Activated naive CD4-positive, alpha-beta T cell treated with Interleukin-2 at 50 U/mL for 16 hours (primary cell): ENCODE measurements at regions not wholly inside any gene's neighbourhood (a gene's known extent, or its start where the extent isn't known, plus 50 kb on each side); places are given as distances from the start of the nearest gene placed in this dataset.

Experiments
- DNase-seq: peaks from one replicate; pipeline ENCODE4 v3.0.0-alpha.2; 2020

DNA sequence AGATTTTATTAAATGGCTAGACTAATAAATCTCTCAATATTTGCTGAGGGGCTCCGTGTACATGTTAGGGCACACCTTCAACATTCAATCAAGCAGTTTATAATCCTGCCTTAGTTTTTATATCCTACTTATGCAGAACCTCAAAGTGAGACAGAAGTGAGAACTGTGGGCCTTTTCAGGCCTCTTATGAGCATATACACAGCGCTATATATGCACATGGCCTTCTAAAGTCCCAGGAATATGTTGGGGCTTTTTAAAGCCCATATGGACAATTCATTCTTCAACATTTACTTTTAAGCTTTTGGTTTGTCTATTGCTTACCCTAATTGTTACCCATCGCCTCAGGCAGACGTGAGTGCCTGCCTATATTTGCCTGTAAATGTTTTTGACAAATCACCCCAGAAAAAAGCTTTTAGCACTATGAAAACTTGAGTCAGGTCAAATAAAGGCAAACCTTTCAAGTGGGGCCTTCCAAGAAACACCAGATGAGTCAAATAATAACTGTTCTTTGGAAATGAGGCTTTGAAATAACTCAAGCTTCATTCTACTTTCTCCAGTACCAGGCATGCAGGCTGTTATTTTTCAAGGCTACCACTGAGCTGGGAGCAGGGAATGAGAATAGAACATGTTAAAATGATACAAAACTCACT, 58.2 kb downstream of the ESM1 start:
- DNase-seq = no peak

DNA sequence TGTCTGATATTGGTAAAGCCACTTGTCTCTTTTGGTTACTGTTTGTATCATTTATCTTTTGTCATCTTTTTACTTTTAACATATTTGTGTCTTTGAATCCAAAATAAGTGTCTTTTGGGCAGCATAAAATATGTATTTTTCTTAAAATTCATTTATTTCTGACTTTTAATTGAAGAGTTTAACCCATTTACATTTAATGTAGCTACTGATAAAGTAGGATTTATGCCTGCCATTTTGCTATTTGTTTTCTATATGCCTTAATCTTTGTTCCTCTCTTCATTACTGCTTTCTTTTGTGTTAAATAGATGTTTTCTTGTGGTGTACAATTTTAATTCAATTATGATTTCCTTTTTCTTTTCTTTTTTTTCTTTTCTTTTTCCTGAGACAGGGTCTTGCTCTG, 60.9 kb downstream of the ESM1 start:
- DNase-seq = no peak

DNA sequence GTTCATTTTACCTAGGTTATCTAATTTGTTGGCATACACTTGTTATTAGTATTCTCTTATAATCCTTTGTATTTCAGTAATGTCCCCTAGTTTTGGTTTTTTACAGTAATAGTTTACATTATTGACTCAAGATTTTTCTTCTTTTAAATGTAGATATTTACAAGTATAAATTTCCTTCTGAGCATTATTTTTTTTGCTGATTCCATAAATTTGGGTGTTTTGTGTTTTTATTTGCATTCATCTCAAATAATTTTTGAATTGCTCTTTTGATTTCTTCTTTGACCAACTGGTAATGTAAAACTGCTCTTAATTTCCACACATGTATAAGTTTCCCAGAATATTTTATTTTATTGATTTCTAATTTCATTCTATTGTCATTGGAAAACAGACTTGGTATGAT, 68.1 kb downstream of the ESM1 start:
- DNase-seq = no peak

DNA sequence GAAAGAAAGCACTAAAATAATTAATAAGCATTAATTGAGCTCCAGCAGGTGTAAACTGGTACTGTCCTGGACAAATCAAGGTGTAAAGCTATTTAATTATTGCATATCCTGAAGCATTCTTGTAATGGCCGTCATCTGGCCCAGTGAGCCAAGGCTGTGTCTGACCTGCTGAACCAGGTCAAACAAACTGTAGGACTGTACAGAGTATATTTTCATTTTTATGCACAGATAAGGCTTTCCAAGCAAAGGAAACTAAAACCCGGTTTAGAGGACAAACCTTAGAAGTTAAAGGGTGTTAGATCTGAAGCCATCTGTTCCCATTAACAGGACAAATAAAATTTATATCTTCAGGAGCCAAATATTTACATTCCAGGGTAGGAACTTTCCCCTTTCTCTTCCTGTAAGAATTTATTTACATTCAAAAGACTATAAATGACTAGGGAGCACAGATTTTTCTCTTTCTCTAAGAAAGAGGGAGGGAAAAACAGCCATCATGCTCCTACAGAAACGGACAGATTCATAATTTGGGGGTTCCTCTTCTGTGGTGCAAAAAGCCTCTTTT, 69.8 kb downstream of the ESM1 start:
- no peak for DNase-seq

DNA sequence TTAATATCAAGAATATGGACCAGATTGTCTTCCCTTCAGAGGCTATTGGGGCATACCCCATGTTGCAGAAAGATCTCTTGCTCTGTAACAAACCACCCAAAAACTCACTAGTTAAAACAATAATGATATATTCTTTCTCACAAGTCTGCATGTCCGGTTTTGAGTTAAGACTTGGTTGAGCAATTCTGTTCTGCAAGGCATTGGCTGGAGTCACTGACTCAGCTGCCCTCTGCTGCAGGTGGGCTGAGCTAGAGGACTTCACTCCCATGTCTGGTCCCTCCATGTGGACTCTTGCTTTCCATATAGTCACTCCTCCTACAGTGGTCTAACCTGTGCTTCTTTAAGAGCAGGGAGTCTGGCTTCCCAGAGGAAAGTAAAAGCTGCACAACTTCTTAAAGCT, 73.4 kb downstream of the ESM1 start:
- no peak for DNase-seq

DNA sequence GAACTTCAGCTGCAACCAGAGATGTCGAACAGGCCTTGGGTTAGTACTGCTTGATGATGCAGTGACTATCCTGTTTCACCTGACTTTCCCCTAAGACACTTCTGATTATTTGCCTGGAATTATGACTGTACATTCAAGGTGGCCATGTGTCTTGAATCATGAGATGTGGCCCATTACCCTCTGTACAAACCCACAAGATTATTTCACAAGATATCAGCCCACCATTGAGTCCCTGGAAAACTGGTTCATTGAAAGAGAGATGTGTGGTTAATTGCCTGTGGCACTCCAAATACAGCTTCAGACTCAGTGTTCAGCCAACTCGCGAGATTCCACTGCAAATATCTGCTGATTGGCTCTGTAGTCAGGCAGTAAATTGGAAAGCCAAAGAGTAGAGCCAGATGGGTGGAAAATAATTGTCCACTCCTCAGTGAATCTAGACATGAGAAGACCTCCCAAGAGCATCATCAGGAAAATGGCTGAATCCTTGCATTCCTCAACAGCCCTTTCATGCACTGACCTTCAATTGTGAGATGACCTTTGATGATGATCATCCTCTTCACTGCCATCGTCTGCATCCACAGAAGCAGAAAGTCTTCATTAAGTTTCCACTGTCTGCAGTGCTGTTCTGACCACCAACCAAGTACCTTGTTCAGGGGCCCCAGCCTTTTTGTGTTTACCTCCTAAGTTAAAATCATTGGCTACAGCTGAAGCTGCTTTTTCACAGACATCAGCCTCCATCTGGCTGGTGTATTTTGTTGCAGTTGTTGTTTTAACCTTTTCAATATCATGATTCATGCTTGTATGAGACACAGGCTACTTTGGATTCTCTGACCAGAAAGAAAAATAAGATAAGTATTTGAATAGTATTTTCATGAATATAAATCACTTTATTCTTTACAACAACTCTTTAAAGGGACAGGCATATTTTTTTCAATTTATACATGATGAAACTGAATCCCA, 75.2 kb downstream of the ESM1 start:
- DNase-seq = no peak

DNA sequence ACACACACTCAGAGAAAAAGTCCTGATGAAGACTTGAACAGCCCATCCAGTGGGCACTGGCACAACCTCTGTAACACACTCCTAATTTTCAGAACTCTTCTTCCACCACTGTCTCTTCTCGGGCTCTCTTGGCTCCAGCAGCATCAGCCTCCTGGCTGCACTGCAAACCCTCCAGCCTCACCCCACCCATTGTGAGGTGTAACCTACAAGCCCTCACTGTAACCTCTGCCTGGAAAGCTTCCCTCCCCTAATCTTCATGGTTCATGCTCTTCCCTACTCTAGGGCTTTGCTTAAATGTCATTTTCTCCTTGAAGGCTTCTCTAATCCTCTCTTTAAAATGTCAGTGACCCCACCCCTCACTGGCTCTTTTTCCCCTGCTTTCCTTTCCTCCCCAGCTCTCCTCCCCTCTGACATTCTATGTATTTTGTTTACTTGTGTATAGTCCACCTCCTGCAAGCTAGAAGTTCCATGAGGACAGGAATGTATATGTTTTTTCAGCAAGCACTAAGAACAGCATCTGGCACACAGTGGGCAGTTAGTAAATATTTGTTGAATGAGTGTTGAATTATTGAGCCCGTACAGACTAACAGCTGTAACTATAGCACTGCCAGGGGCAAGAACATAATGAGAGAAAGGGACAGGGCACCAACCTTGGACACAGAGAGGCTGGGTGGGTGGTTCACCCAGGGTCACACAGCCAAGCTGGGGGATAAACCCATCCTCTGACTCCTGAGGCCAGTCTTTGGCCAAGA, 76.4 kb downstream of the ESM1 start:
- DNase-seq = no peak

DNA sequence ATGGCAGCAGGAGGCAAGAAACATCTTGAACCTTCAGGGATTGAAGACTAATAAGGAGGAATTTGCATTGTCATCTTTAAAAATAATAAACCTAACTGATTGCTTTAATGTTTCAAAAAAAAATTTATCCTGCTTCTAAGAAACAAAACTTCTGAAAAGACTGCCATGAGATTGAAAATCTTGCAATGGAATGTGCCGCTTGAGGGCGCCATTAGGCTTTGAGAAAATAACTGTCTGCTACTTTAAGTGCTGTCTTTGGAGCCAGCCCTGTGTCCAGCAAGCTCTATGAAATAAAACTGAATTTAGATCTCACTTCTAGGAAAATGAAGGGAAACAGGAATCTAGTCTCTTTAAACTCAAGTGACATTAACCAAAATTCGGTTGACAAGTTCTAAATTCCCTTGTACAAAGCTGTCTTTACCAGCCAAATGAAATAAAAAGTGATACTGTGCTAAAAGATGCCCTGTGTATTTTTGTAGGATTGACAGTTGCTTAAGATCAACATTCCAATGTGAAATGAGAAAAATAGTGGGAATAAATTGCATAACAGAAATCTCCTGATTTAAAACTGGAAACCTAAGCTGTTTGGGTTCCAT, 79.4 kb downstream of the ESM1 start:
- peak; percentile 70 for DNase-seq

DNA sequence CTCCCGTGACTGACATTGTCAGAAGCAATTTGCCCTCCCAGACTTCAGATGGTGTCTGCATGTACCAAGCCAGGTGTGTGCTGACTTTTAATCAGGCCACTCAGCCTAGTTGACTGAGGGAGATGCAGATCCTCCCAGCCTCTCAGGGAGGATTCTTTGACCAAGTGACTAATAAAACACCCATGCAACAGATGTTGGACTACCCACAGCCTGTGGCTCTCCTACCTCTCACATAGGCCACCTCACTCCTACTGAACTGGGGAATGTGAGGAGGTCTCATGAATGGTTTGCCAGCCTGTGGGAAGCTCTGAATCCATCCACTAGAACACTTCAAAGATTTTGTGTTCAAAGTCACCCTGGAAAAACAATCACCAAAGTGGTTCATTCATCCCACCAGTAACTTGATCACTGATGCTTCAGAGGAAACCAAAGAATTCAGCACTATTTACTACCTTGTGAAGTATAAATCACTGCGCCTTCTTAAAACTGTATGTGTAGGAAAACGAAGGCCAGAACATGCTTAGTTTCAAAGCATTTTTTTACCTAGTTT, 80.1 kb downstream of the ESM1 start:
- DNase-seq = no peak

DNA sequence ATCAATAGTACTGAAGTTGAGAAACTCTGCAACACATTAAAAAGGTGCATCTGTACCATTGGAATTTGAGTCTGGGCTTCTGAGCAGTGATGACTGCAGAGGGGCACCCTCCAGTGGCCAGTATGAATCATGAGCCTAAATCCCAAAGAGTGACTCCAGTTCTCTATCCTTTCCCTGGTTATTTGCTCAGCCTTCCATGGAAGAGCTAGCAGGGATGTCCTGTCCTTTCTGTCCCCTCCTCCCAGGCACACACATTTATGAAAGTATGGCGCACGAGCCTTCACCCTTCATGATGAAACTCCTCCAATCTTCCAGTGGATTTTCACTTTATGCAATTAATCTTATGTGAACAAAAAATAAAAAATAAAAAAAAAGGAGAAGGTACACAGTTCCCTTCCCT, 81.0 kb downstream of the ESM1 start:
- no peak for DNase-seq

DNA sequence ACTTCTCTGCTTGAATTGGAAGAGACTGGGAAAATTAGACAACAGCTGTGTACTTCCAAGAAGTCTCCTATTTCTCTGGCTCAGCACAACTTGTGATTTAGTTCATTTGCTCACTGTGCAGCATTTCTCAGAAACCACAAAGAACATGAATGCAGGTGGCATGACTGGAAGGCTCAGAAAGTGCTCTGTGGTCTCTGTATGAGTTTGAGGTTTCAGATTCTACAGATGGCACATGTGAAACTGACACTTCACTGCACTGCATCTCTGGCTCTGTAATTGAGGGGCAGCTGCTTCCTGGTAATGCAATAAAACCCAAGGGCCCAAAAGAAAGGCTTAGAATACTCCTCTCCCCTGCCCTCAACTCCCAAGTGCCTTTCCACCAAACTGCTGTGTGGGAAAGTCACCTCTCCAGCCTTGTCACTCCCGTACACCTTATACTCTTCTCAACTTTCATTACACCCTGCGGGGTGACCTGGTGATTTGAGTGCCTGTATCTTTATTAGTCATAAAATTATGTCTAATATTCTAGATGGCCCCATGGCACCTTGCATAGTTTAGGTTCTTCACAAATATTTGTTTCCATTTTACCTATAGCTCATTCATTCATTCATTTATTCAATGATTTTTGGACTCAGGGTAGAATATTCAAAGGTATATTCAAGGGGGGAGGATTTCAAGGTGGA, 82.5 kb downstream of the ESM1 start:
- peak; percentile 46 for DNase-seq

DNA sequence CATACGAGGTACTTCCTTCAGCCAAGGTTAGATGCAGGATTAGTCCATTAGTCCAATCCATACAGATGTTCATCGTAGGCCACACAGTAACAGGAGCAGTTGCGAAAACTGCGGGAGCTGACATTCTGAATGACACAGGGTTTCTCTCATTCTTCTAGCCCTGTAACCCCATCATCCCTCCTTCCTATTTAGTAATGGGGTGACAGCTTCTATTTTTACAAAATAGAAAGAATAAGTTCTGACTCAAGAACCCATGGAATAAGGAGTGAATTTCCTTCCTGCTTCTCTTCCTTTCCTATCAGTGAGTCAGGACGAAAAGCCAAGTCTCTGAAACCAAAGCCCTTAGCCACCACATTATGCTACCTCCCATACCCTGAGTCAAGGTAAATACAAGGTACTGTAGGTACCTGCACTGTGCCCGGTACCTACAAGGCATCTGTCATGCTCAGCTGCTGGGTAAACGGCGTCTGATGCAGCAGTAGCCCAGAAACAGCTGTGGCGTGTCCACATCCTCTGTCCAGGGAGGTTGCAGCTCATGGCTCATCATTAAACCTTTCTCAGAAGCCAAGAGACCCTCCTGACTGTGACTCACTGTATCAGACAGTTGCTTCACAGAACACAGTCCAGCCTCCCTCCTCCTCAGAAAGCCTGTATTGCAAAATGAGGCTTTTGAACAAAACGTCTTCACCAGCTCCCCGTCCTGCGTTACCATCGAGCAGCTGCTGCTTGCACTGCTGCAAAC, 84.2 kb downstream of the ESM1 start:
- DNase-seq = no peak

DNA sequence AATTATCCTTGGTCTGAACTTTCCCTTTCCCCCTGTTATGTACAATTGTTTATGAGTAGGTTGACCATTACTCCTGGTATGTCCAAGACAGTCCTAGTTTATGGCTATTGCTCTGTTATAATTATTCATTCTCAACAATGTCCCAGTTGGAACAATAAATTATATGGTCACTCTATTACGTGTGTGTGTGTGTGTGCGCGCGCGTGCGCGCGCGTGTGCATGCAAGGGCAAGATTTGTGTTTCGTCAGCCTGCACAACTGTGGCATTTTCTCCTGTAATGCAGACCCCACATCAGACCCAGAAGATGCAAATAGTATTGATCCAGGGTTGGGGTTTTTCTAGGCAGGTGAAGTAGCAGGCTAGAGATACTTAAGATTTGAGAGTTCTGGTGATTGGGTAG, 88.4 kb downstream of the ESM1 start:
- no peak for DNase-seq

DNA sequence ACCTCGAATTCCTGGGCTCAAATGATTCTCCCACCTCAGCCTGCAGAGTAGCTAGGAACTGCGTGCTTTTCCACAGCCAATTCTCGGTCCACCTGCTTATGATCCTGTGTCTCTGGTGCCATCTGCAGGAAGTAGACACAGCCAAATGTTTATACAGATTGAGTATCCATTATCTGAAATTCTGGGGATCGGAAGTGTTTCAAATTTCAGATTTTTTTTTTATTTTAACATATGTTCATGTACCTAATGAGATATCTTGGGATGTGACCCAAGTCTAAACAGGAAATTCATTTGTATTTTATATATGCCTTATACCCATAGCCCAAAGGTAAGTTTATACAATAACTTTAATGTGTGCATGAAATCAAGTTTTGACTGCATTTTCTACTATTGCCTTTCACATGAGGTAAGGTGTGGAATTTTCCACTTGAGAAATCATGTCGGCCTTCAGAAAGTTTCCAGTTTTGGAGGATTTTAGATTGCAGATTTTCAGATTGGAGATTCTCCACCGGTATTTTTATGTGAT, 89.5 kb downstream of the ESM1 start:
- DNase-seq = no peak

DNA sequence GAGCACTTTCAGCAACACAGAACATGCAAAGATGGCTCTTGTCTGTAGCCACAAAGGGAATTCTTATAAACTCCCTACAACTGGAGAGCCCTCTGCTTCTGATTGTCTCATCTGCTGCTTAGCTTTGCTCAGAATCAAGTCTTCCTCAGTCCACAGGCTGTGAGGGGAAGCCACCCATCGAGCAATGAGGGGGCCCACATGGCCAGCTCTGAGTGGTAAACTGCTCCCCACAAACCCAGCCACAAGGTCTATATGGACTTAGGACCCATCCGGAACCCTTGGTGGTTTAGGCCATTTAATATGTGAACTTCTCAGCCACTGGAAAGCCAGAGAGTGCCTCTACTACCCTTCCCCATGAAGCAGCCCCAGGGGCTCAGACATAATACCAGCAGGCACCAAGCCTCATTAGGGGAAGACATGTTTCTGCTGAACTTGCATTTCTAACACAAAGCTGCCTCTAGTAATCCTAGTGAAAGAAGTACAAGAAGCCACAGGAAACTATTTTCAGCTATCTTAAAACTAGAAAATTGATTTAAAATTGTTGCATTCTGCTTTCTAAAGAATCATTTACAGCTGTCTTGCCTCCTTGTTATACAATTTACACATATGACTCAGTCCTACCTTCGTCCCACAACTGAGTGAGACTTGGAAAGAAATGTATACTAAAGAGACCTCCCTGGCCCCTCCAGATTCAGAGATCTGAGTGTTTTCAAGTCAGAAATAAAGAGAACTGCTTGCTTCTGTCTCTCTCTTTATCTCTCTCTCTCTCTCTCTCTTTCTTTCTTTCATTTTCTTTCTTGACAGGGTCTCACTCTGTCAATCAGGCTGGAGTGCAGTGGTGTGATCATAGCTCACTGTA, 90.2 kb downstream of the ESM1 start:
- DNase-seq = no peak

DNA sequence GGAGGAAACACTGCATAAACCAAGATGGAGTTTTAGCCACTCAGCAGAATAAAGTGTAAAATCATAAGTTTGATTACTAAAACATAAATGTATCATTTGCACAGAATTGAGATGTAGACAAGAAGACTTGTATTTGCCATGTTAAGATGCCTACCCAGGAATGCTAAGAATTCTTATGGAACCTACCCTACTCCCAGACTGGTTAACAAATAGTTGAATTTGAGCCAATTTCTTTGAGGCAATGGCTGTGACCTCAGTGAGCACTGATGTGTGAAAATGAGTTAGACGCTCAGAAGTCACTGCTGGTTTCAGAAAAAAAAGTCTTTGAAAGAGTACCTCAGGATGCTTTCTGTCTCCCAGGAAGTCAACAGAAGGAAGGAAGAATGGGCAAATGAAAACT, 95.6 kb downstream of the ESM1 start:
- DNase-seq = no peak

DNA sequence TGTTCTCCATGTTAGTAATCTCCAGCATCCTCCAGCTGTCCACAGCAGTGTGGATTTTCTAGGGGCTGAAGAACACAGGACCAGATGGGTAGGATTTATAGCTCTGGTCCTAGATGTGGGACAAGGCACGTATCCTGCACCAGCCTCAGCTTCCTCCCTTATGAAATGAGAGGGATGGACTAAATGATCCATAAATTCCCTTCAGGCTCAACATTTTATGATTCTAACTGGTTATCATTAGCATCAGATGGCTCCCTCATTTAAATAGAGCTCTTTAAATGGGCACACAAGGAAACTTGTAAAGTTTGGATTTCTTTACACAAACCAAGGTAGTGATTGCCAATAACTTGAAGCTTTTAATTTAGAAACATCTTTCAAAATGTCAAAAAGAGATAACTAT, 97.7 kb downstream of the ESM1 start:
- no peak for DNase-seq

DNA sequence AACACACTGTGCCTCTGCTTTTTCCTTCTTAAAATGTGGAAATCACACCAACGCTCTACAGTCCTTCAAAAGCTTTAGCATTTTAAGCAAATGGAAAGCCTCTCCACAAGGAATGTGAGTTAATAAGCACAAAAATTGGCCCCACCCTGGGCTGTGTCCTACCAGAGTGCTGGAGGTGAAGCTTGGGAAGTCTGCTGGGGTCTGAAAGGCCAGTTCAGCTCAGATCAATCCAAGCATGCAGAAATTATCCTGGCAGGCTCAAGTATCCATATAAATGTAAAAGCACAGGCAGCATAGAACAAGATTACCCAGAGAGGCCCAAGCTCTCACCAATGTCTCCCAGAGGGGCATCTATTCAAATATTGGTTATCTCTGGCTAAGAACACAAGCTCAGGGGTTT, 98.5 kb downstream of the ESM1 start:
- DNase-seq = no peak

DNA sequence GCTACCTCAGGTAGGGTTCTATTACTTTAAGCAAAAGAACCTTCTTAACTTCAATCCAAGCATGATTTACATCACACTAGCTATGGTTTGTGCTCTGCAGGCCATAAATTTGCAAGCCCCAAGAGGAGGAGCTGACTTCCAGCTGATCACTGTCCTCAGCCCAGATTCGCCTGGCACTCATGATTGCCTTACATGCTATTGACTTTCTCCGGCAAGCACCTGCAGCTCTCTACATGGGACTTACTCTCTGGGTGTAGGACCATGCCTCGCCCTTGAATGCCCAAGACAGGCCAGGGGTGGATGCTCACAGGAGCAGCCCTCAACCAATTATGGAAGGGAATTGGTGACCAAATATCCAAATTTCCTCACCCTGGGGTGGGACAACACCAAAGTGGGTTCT, 99.8 kb downstream of the ESM1 start:
- DNase-seq = no peak

DNA sequence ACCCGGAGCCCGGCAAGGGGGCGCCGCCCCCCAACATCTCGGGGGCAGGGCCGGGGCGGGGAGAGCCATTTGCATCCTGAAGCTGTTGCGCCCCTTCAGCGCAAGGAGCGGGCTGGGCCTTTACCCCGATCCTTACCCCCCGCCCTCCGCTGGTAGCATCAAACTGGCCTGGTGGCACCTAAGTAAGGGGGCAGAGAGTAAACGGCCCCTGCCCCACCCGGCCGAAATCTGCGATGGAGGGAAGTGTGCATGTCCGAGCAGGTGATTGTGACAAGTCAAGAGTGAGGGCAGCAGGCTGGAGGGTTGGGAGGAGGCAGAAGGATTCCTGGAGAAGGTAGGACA, 101.2 kb downstream of the ESM1 start:
- no peak for DNase-seq
